GM21723 (cell line): ENCODE measurements at regions not wholly inside any gene's neighbourhood (a gene's known extent, or its start where the extent isn't known, plus 50 kb on each side); places are given as distances from the start of the nearest gene placed in this dataset.

Experiments used
- ATAC-seq: cut with Tn5 transposase; IDR thresholded peaks from one replicate; pipeline ENCODE4 v1.9.1; 2021; ENCODE audit warnings: mild to moderate bottlenecking, moderate library complexity; ENCODE audit not compliant: unreplicated experiment

GRCh38 chr10:105502058-105502457 is 861.0 kb downstream of the SORCS3 start:
- no peak for ATAC-seq

- no peak for ATAC-seq
Observed at GRCh38 chr10:105494944-105495343, 853.9 kb downstream of the SORCS3 start.

- no peak for ATAC-seq
Observed at GRCh38 chr10:105494303-105494702, 853.2 kb downstream of the SORCS3 start.

GRCh38 chr10:105473170-105473569 is 832.1 kb downstream of the SORCS3 start:
- no peak for ATAC-seq

GRCh38 chr10:105468759-105469158 is 827.7 kb downstream of the SORCS3 start:
- ATAC-seq, result no peak

GRCh38 chr10:105466521-105466920 is 825.4 kb downstream of the SORCS3 start:
- no peak for ATAC-seq

GRCh38 chr10:105434970-105435369 is 793.9 kb downstream of the SORCS3 start:
- no peak for ATAC-seq

- no peak for ATAC-seq
Observed at GRCh38 chr10:105413997-105414396, 772.9 kb downstream of the SORCS3 start.

- ATAC-seq, result no peak
Observed at GRCh38 chr10:105409370-105409769, 768.3 kb downstream of the SORCS3 start.

GRCh38 chr10:105406488-105406887 is 765.4 kb downstream of the SORCS3 start:
- ATAC-seq, result no peak

- no peak for ATAC-seq
Observed at GRCh38 chr10:105398202-105398601, 757.1 kb downstream of the SORCS3 start.

GRCh38 chr10:105391670-105392351 is 750.7 kb downstream of the SORCS3 start:
- ATAC-seq, result no peak

GRCh38 chr10:105387971-105388370 is 746.9 kb downstream of the SORCS3 start:
- ATAC-seq, result no peak

GRCh38 chr10:105383978-105384377 is 742.9 kb downstream of the SORCS3 start:
- no peak for ATAC-seq

GRCh38 chr10:105370692-105371091 is 729.6 kb downstream of the SORCS3 start:
- ATAC-seq, result no peak

GRCh38 chr10:105359708-105360107 is 718.6 kb downstream of the SORCS3 start:
- no peak for ATAC-seq

GRCh38 chr10:105358911-105359310 is 717.8 kb downstream of the SORCS3 start:
- ATAC-seq, result no peak

GRCh38 chr10:105356626-105357025 is 715.5 kb downstream of the SORCS3 start:
- no peak for ATAC-seq

GRCh38 chr10:105354010-105354409 is 712.9 kb downstream of the SORCS3 start:
- no peak for ATAC-seq

- ATAC-seq, result no peak
Observed at GRCh38 chr10:105352827-105353226, 711.7 kb downstream of the SORCS3 start.

- ATAC-seq, result no peak
Observed at GRCh38 chr10:105352281-105352680, 711.2 kb downstream of the SORCS3 start.

GRCh38 chr10:105351187-105351586 is 710.1 kb downstream of the SORCS3 start:
- no peak for ATAC-seq

- no peak for ATAC-seq
Observed at GRCh38 chr10:105347487-105347886, 706.4 kb downstream of the SORCS3 start.
